HepG2 (cell line): ENCODE measurements at regions not wholly inside any gene's neighbourhood (a gene's known extent, or its start where the extent isn't known, plus 50 kb on each side); places are given as distances from the start of the nearest gene placed in this dataset.
A peak's percentile ranks its signal among the peaks of the same experiment; 100 is the strongest.

ENCODE experiments used
- BCL6 ChIP-seq: IDR thresholded peaks from 2 replicates; pipeline ENCODE4 v1.6.1; 2016; ENCODE audit warnings: missing genetic modification reagents, missing compliant biosample characterization
- CCDC6 ChIP-seq: sonication (generic); formaldehyde crosslinking; IDR thresholded peaks from 2 replicates; pipeline ENCODE4 v1.8.1; 2022; ENCODE audit warnings: mild to moderate bottlenecking, missing genetic modification reagents, moderate library complexity
- FOSL1 ChIP-seq: sonication (generic); formaldehyde crosslinking; IDR thresholded peaks from 2 replicates; pipeline ENCODE4 v1.9.0; 2021; ENCODE audit warnings: missing genetic modification reagents, borderline replicate concordance
- FOXK1 ChIP-seq: sonication (generic); formaldehyde crosslinking; IDR thresholded peaks from 2 replicates; pipeline ENCODE4 v1.4.0; 2020; ENCODE audit warnings: low read depth, missing genetic modification reagents, borderline replicate concordance
- KAT8 ChIP-seq: IDR thresholded peaks from 2 replicates; pipeline ENCODE4 v1.6.1; 2016; ENCODE audit warnings: missing genetic modification reagents, missing compliant biosample characterization
- MEIS1 ChIP-seq: sonication (generic); formaldehyde crosslinking; IDR thresholded peaks from 2 replicates; pipeline ENCODE4 v1.9.0; 2021; ENCODE audit warnings: mild to moderate bottlenecking, missing genetic modification reagents, moderate library complexity, borderline replicate concordance
- PHF21A ChIP-seq: sonication (generic); formaldehyde crosslinking; IDR thresholded peaks from 2 replicates; pipeline ENCODE4 v1.5.0; 2020; ENCODE audit warnings: mild to moderate bottlenecking, missing genetic modification reagents
- TBX2 ChIP-seq: sonication (generic); formaldehyde crosslinking; IDR thresholded peaks from 2 replicates; pipeline ENCODE4 v1.5.0; 2020; ENCODE audit warnings: missing genetic modification reagents, mild to moderate bottlenecking, borderline replicate concordance
- TCF7L2 ChIP-seq: IDR thresholded peaks from 2 replicates; pipeline ENCODE4 v1.6.1; 2011; ENCODE audit warnings: mild to moderate bottlenecking, low read depth, low read length, moderate library complexity
- ZFP1 ChIP-seq: IDR thresholded peaks from 2 replicates; pipeline ENCODE4 v1.6.1; 2016
- ZNF12 ChIP-seq: sonication (generic); formaldehyde crosslinking; IDR thresholded peaks from 2 replicates; pipeline ENCODE4 v1.5.0; 2020; ENCODE audit warnings: missing genetic modification reagents
- TF ChIP-seq, protein P1 (sequence below): sonication (generic); formaldehyde crosslinking; IDR thresholded peaks from 2 replicates; pipeline ENCODE4 v1.5.0; 2020; ENCODE audit warnings: mild to moderate bottlenecking, missing genetic modification reagents, borderline replicate concordance
- TF ChIP-seq, protein P2 (sequence below), 2 experiments: fragments of 450-650 bp in 1 of 2; sonication (generic) in 1 of 2; formaldehyde crosslinking; IDR thresholded peaks; 2 replicates each; pipeline versions ENCODE4 v1.5.0 to v1.8.0; 2020 to 2022; ENCODE audit warnings: mild to moderate bottlenecking in 1 of 2, missing genetic modification reagents in 1 of 2
- TF ChIP-seq, protein P3 (sequence below): sonication (generic); formaldehyde crosslinking; IDR thresholded peaks from 2 replicates; pipeline ENCODE4 v1.4.0; 2020; ENCODE audit warnings: mild to moderate bottlenecking, low read depth, missing genetic modification reagents
- TF ChIP-seq, protein P4 (sequence below): sonication (generic); formaldehyde crosslinking; IDR thresholded peaks from 2 replicates; pipeline ENCODE4 v1.8.0; 2022; ENCODE audit warnings: missing genetic modification reagents, low read depth, mild to moderate bottlenecking, borderline replicate concordance
- TF ChIP-seq, protein P5 (sequence below): sonication (generic); formaldehyde crosslinking; IDR thresholded peaks from 2 replicates; pipeline ENCODE4 v1.4.0; 2020; ENCODE audit warnings: missing genetic modification reagents
- TF ChIP-seq, protein P6 (sequence below): IDR thresholded peaks from 2 replicates; pipeline ENCODE4 v1.6.1; 2016; ENCODE audit warnings: low read depth

DNA sequence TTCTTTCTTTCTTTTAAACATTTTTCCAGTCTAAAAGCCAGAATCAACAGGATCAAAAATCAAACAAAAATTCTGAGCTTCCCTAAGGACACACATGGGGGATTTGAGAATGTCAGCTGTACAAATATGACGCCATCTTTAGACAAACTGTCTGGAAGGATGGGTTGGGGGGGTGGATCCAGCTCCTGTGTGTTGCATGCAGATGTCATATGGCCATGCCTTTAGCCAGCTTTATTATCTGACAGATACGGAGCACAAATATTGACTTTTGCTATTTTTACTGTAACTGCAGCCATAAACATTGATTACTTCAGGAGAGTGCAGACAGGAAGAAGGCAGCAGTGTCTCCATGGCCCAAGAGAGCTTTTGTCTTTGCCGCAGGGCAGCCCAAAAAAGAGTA, 279.4 kb upstream of the ELAC2 start (continued):
- TF ChIP-seq, protein P1, sequence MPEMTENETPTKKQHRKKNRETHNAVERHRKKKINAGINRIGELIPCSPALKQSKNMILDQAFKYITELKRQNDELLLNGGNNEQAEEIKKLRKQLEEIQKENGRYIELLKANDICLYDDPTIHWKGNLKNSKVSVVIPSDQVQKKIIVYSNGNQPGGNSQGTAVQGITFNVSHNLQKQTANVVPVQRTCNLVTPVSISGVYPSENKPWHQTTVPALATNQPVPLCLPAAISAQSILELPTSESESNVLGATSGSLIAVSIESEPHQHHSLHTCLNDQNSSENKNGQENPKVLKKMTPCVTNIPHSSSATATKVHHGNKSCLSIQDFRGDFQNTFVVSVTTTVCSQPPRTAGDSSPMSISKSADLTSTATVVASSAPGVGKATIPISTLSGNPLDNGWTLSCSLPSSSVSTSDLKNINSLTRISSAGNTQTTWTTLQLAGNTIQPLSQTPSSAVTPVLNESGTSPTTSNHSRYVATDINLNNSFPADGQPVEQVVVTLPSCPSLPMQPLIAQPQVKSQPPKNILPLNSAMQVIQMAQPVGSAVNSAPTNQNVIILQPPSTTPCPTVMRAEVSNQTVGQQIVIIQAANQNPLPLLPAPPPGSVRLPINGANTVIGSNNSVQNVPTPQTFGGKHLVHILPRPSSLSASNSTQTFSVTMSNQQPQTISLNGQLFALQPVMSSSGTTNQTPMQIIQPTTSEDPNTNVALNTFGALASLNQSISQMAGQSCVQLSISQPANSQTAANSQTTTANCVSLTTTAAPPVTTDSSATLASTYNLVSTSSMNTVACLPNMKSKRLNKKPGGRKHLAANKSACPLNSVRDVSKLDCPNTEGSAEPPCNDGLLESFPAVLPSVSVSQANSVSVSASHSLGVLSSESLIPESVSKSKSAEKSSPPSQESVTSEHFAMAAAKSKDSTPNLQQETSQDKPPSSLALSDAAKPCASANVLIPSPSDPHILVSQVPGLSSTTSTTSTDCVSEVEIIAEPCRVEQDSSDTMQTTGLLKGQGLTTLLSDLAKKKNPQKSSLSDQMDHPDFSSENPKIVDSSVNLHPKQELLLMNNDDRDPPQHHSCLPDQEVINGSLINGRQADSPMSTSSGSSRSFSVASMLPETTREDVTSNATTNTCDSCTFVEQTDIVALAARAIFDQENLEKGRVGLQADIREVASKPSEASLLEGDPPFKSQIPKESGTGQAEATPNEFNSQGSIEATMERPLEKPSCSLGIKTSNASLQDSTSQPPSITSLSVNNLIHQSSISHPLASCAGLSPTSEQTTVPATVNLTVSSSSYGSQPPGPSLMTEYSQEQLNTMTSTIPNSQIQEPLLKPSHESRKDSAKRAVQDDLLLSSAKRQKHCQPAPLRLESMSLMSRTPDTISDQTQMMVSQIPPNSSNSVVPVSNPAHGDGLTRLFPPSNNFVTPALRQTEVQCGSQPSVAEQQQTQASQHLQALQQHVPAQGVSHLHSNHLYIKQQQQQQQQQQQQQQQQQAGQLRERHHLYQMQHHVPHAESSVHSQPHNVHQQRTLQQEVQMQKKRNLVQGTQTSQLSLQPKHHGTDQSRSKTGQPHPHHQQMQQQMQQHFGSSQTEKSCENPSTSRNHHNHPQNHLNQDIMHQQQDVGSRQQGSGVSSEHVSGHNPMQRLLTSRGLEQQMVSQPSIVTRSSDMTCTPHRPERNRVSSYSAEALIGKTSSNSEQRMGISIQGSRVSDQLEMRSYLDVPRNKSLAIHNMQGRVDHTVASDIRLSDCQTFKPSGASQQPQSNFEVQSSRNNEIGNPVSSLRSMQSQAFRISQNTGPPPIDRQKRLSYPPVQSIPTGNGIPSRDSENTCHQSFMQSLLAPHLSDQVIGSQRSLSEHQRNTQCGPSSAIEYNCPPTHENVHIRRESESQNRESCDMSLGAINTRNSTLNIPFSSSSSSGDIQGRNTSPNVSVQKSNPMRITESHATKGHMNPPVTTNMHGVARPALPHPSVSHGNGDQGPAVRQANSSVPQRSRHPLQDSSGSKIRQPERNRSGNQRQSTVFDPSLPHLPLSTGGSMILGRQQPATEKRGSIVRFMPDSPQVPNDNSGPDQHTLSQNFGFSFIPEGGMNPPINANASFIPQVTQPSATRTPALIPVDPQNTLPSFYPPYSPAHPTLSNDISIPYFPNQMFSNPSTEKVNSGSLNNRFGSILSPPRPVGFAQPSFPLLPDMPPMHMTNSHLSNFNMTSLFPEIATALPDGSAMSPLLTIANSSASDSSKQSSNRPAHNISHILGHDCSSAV (CRISPR knock-in tag) = no peak
- TF ChIP-seq, protein P2, sequence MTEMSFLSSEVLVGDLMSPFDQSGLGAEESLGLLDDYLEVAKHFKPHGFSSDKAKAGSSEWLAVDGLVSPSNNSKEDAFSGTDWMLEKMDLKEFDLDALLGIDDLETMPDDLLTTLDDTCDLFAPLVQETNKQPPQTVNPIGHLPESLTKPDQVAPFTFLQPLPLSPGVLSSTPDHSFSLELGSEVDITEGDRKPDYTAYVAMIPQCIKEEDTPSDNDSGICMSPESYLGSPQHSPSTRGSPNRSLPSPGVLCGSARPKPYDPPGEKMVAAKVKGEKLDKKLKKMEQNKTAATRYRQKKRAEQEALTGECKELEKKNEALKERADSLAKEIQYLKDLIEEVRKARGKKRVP (CRISPR knock-in tag; IDR thresholded peaks at IDR 0.05) = peak in 1 of 2 experiments; percentile 39; a peak in 2 of 4 replicates
- TF ChIP-seq, protein P3, sequence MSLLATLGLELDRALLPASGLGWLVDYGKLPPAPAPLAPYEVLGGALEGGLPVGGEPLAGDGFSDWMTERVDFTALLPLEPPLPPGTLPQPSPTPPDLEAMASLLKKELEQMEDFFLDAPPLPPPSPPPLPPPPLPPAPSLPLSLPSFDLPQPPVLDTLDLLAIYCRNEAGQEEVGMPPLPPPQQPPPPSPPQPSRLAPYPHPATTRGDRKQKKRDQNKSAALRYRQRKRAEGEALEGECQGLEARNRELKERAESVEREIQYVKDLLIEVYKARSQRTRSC = no peak
- TF ChIP-seq BCL6 (CRISPR knock-in tag) (peak; percentile 54; the same call in 1 of the 2 replicates), ZNF12 (CRISPR knock-in tag) (0 out of 2 replicates have a peak, but pooled peaks have one; percentile 28), FOSL1 (CRISPR knock-in tag) (no peak), ZFP1 (CRISPR knock-in tag) (no peak), FOXK1 (CRISPR knock-in tag) (peak; percentile 32; the same call in 1 of the 2 replicates), PHF21A (0 out of 2 replicates have a peak, but pooled peaks have one; percentile 21), KAT8 (no peak), TBX2 (no peak; the same call in 1 of the 2 replicates), MEIS1 (CRISPR knock-in tag) (no peak), TCF7L2 (no peak), CCDC6 (no peak)
- TF ChIP-seq, protein P4, sequence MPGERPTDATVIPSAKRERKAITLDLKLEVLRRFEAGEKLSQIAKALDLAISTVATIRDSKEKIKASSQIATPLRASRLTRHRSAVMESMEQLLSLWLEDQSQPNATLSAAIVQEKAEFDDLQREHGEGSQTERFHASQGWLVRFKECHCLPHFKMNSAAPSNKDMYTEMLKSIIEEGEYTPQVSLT (CRISPR knock-in tag) = no peak
- TF ChIP-seq, protein P5, sequence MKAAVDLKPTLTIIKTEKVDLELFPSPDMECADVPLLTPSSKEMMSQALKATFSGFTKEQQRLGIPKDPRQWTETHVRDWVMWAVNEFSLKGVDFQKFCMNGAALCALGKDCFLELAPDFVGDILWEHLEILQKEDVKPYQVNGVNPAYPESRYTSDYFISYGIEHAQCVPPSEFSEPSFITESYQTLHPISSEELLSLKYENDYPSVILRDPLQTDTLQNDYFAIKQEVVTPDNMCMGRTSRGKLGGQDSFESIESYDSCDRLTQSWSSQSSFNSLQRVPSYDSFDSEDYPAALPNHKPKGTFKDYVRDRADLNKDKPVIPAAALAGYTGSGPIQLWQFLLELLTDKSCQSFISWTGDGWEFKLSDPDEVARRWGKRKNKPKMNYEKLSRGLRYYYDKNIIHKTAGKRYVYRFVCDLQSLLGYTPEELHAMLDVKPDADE = no peak
- TF ChIP-seq, protein P6, sequence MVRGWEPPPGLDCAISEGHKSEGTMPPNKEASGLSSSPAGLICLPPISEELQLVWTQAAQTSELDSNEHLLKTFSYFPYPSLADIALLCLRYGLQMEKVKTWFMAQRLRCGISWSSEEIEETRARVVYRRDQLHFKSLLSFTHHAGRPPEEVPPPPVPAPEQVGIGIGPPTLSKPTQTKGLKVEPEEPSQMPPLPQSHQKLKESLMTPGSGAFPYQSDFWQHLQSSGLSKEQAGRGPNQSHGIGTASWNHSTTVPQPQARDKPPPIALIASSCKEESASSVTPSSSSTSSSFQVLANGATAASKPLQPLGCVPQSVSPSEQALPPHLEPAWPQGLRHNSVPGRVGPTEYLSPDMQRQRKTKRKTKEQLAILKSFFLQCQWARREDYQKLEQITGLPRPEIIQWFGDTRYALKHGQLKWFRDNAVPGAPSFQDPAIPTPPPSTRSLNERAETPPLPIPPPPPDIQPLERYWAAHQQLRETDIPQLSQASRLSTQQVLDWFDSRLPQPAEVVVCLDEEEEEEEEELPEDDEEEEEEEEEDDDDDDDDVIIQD (CRISPR knock-in tag) = no peak; the same call in 1 of the 2 replicates
